IPS-15b (cell line): ENCODE measurements at regions not wholly inside any gene's neighbourhood (a gene's known extent, or its start where the extent isn't known, plus 50 kb on each side); places are given as distances from the start of the nearest gene placed in this dataset.

Source experiments
- H3K27me3 ChIP-seq: one replicate; pipeline ENCODE4 v1.6.1; 2013; ENCODE audit warnings: low read length; ENCODE audit not compliant: control insufficient read depth, insufficient read depth
- H3K36me3 ChIP-seq: one replicate; pipeline ENCODE4 v1.6.1; 2013; ENCODE audit warnings: low read length; ENCODE audit not compliant: control insufficient read depth, insufficient read depth
- H3K4me1 ChIP-seq: one replicate; pipeline ENCODE4 v1.6.1; 2013; ENCODE audit warnings: mild to moderate bottlenecking, low read length; ENCODE audit not compliant: control insufficient read depth, insufficient read depth
- H3K4me3 ChIP-seq: one replicate; pipeline ENCODE4 v1.5.1; 2013; ENCODE audit warnings: low read depth, low read length
- H3K9ac ChIP-seq: one replicate; pipeline ENCODE4 v1.6.1; 2013; ENCODE audit warnings: low read depth, mild to moderate bottlenecking, low read length
- H3K9me3 ChIP-seq: one replicate; pipeline ENCODE4 v1.6.1; 2013; ENCODE audit warnings: mild to moderate bottlenecking, low read length; ENCODE audit not compliant: control insufficient read depth, insufficient read depth

- Histone ChIP-seq H3K9me3 (no peaks in the 10 kb centered on the region), H3K9ac (no peak overlapping the region), H3K36me3 (no peaks in the 10 kb centered on the region), H3K4me3 (no peak overlapping the region), H3K27me3 (peaks cover 10% of the 10 kb centered on the region), H3K4me1 (no peaks in the 10 kb centered on the region)
Observed at GRCh38 chr7:18081617-18082016, 54.0 kb upstream of the PRPS1L1 start.

DNA sequence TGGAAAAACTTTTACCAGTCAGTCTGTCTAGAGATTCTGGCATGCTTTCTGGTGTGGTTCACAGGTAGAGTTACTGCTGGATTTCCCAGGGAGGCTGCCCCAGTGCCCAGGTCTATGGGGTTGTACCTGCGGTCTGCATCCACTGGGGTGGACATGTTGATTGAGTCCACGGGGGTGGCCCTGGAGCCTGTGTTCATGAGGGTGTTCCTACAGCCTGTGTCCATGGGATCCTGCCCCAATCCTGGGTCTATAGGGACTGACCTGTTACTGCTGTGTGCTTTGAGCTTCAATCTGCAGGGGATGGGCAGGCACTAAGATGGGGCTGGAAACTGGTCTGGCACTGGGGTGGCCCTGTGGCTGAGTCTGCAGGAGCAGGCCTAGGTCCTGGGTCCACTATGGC, 54.5 kb upstream of the PRPS1L1 start:
- Histone ChIP-seq H3K9me3 (no peaks in the 10 kb centered on the region), H3K9ac (no peak overlapping the region), H3K4me1 (no peaks in the 10 kb centered on the region), H3K27me3 (peaks cover 13% of the 10 kb centered on the region), H3K36me3 (no peaks in the 10 kb centered on the region), H3K4me3 (no peak overlapping the region)

- Histone ChIP-seq H3K9me3 (no peaks in the 10 kb centered on the region), H3K27me3 (peaks cover 35% of the 10 kb centered on the region), H3K36me3 (no peaks in the 10 kb centered on the region), H3K4me1 (no peaks in the 10 kb centered on the region), H3K9ac (no peak overlapping the region), H3K4me3 (peak overlapping the region; percentile 61)
Observed at GRCh38 chr7:18086165-18087025, 58.7 kb upstream of the PRPS1L1 start.

GRCh38 chr7:18087026-18087686, 59.5 kb upstream of the PRPS1L1 start:
- Histone ChIP-seq H3K4me3 (peak overlapping the region; percentile 61), H3K27me3 (peaks cover 35% of the 10 kb centered on the region)

DNA sequence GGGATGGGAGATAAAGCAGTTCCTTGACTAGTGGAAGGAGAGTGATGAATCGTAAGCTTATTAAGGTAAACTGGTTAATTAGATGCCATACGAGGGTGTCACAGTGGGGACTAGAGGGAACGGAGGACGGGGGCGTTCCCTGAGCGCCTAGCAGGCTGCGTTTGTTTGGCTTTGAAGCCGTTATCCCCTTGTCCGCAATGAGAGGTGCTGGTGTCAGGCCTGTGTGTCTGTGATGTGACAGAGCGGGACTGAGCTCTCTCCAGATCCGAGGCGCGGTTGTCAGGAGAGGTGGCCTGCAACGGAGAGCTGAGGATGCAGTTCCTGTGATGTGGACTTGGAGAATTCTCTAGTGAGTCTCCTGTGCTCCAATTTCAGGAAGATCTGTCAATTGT, 60.0 kb upstream of the PRPS1L1 start:
- no peaks in the 10 kb centered on the region for H3K9me3 ChIP-seq
- H3K9ac ChIP-seq, result no peak overlapping the region
- H3K36me3 ChIP-seq, result no peaks in the 10 kb centered on the region
- H3K27me3 ChIP-seq, result peaks cover 35% of the 10 kb centered on the region
- H3K4me3 ChIP-seq, result peak overlapping the region; percentile 61
- H3K4me1 ChIP-seq, result no peaks in the 10 kb centered on the region

More at GRCh38 chr7:18087026-18087686, 59.5 kb upstream of the PRPS1L1 start:
- H3K9ac ChIP-seq, result no peak overlapping the region
- no peaks in the 10 kb centered on the region for H3K36me3 ChIP-seq
- no peaks in the 10 kb centered on the region for H3K9me3 ChIP-seq
- no peaks in the 10 kb centered on the region for H3K4me1 ChIP-seq

DNA sequence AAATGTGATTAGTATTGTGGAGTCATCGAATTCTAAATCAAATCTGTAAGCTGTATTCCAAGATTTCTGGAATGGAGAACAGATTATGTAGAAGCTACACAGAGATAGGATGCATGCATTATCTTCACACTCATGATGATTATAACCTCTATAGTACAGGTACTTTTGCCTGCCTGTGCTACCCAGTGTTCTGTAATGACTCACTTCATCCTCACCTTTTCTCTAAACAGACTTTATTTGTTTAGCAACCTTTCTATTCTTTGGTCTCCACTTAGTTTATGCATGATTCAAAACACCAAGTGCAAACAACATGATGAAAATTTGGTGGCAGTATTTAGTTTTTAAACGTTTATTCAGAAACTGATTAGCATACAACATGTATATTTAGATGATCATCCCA, 68.4 kb upstream of the PRPS1L1 start:
- no peaks in the 10 kb centered on the region for H3K4me1 ChIP-seq
- no peaks in the 10 kb centered on the region for H3K9me3 ChIP-seq
- H3K27me3 ChIP-seq, result no peaks in the 10 kb centered on the region
- H3K4me3 ChIP-seq, result no peak overlapping the region
- no peak overlapping the region for H3K9ac ChIP-seq
- H3K36me3 ChIP-seq, result no peaks in the 10 kb centered on the region

DNA sequence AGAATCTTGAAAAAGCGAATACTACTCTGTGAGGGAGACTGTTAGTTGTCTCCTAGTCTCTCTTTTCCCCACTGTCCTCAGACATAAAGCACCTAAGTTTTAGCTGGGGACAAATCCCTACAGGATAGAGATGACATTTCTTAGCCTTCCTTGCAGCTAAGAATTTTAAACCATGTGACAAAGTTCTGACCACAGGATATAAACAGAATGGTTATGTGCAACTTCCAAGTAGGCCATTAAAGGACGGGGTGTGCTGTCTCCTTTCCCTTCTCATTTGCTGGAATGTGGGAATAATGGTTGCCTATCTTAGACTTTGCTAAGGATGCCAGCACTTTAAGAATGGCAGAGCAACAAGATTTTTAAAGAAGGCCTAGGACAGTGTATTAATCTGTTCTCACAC, 74.9 kb upstream of the PRPS1L1 start:
- H3K4me3 ChIP-seq, result no peak overlapping the region
- no peaks in the 10 kb centered on the region for H3K36me3 ChIP-seq
- H3K9ac ChIP-seq, result no peak overlapping the region
- no peaks in the 10 kb centered on the region for H3K4me1 ChIP-seq
- H3K9me3 ChIP-seq, result no peaks in the 10 kb centered on the region
- no peaks in the 10 kb centered on the region for H3K27me3 ChIP-seq

DNA sequence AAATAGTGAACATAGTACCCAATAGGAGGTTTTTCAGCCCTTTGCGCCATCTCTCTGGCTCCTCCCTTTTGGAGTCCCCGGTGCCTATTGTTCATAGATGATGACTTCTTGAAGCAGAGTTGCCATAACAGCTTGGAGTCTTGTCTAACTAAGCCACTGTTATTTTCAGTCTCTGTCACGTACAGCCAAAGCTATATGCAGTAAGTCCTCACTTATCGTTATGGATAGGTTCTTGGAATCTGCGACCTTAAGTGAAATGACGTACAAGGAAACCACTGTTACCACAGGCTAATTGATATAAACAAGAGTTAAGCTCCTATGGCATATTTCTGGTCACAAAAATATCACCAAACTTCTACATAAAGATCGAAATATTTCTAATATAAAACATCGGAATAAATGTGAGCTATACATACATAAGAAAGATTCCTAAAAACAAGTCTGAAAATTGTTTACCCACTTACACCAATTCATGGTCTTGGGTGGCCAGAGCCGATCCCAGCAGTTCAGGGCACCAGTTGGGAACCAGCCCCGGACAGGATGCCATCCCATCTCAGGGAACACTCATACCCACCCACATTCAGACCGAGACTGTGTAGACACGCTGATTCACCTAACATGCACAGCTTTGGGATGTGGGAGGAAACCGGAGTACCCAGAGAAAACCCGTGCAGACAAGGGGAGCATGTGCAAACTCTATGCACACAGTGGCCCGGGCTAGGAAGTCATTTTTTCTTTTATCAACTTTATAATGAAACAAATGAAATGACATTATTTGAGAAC, 76.0 kb upstream of the PRPS1L1 start:
- H3K9ac ChIP-seq, result no peak overlapping the region
- no peak overlapping the region for H3K4me3 ChIP-seq
- H3K27me3 ChIP-seq, result no peaks in the 10 kb centered on the region
- no peaks in the 10 kb centered on the region for H3K36me3 ChIP-seq
- no peaks in the 10 kb centered on the region for H3K9me3 ChIP-seq
- no peaks in the 10 kb centered on the region for H3K4me1 ChIP-seq

GRCh38 chr7:18109762-18110161, 82.1 kb upstream of the PRPS1L1 start:
- no peaks in the 10 kb centered on the region for H3K9me3 ChIP-seq
- H3K36me3 ChIP-seq, result no peaks in the 10 kb centered on the region
- H3K27me3 ChIP-seq, result no peaks in the 10 kb centered on the region
- no peak overlapping the region for H3K4me3 ChIP-seq
- no peaks in the 10 kb centered on the region for H3K4me1 ChIP-seq
- no peak overlapping the region for H3K9ac ChIP-seq

DNA sequence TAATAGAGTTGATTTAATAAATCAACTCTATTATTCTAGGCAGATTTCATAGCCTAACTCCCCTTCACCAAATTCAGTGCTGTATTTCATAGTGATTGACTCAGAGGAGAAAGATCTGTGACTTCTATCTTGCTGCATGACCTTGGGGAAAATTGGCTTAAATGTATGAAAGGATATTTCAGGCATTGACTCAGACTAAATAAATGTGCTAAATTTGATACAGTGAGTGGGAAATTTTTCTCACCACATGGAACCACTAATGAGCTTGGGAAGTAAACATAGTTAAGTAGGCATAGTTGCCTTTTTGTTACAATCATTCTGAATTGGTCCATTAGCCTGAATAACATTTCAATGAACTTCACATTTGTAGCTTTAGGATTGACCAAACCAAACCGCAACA, 89.0 kb upstream of the PRPS1L1 start:
- no peak overlapping the region for H3K9ac ChIP-seq
- no peaks in the 10 kb centered on the region for H3K9me3 ChIP-seq
- H3K4me1 ChIP-seq, result no peaks in the 10 kb centered on the region
- H3K36me3 ChIP-seq, result no peaks in the 10 kb centered on the region
- no peaks in the 10 kb centered on the region for H3K27me3 ChIP-seq
- no peak overlapping the region for H3K4me3 ChIP-seq

GRCh38 chr7:18117482-18117881, 89.8 kb upstream of the PRPS1L1 start:
- Histone ChIP-seq H3K36me3 (no peaks in the 10 kb centered on the region), H3K9me3 (no peaks in the 10 kb centered on the region), H3K9ac (no peak overlapping the region), H3K27me3 (no peaks in the 10 kb centered on the region), H3K4me1 (no peaks in the 10 kb centered on the region), H3K4me3 (no peak overlapping the region)
